Thoracic aorta (tissue), 2 donors: ENCODE measurements at regions not wholly inside any gene's neighbourhood (a gene's known extent, or its start where the extent isn't known, plus 50 kb on each side); places are given as distances from the start of the nearest gene placed in this dataset.
"Not testable (repeated sequence)": the region's sequence is repeated elsewhere in the genome, so short reads cannot be mapped to it uniquely, and the experiment has no call there.

Experiments
- ATAC-seq: fragments of 150-250 bp; one replicate; pipeline ENCODE4 v1.8.0; 2017; ENCODE audit warnings: low read depth; ENCODE audit not compliant: insufficient number of reproducible peaks, low FRiP score
- DNase-seq: peaks from one replicate; pipeline ENCODE4 v3.0.0-alpha.2; 2020; ENCODE audit warnings: low spot score
- H3K27ac ChIP-seq, 2 donors: fragments of 200-600 bp; sonication (generic); 1 replicate in 1 of 2; 2 replicates in 1 of 2; pipeline ENCODE4 v1.5.1; 2016; ENCODE audit warnings: mild to moderate bottlenecking in 2 of 2, moderate library complexity in 2 of 2
- H3K27me3 ChIP-seq: fragments of 200-600 bp; sonication (generic); replicated peaks from 2 replicates; pipeline ENCODE4 v1.6.0; 2016; ENCODE audit warnings: mild to moderate bottlenecking; ENCODE audit not compliant: insufficient read depth
- H3K36me3 ChIP-seq: fragments of 200-600 bp; sonication (generic); one replicate; pipeline ENCODE4 v1.5.1; 2016
- H3K4me1 ChIP-seq, 2 donors: fragments of 200-600 bp; sonication (generic); 1 replicate in 1 of 2; 2 replicates in 1 of 2; pipeline versions ENCODE4 v1.5.1 to v1.6.0; 2016; ENCODE audit warnings: low read depth in 2 of 2, mild to moderate bottlenecking in 1 of 2; ENCODE audit not compliant: control insufficient read depth in 1 of 2
- H3K4me3 ChIP-seq: fragments of 200-600 bp; sonication (generic); 2 replicates; pipeline ENCODE4 v1.5.1; 2016; ENCODE audit warnings: mild to moderate bottlenecking
- H3K9me3 ChIP-seq: fragments of 200-600 bp; sonication (generic); 2 replicates; pipeline ENCODE4 v1.5.1; 2016
- CTCF ChIP-seq: fragments of 200-600 bp; sonication (generic); IDR thresholded peaks from one replicate; pipeline ENCODE4 v1.5.1; 2019; ENCODE audit warnings: antibody characterized with exemption

- H3K27ac ChIP-seq = peak overlapping the region; percentile 32 to 40
These were observed 208.7 kb downstream of the ICOS start for GRCh38 chr2:204145263-204145751.

GRCh38 chr2:204145791-204146190 lies 209.2 kb downstream of the ICOS start:
- peaks cover 0 to 5% of the 10 kb centered on the region in 2 donors for H3K4me1 ChIP-seq
- peak overlapping the region; percentile 32 to 40 for H3K27ac ChIP-seq
- H3K27me3 ChIP-seq = no peaks in the 10 kb centered on the region
- no peak for TF ChIP-seq CTCF
- peak overlapping the region; percentile 72 for H3K4me3 ChIP-seq
- ATAC-seq (no peak), DNase-seq (no peak)
- H3K9me3 ChIP-seq = no peaks in the 10 kb centered on the region
- H3K36me3 ChIP-seq = no peaks in the 10 kb centered on the region

More at GRCh38 chr2:204145263-204145751, 208.7 kb downstream of the ICOS start:
- Histone ChIP-seq H3K36me3 (no peaks in the 10 kb centered on the region), H3K4me3 (peak overlapping the region; percentile 72), H3K27me3 (no peaks in the 10 kb centered on the region), H3K9me3 (no peaks in the 10 kb centered on the region), H3K4me1 (peaks cover 0 to 5% of the 10 kb centered on the region in 2 donors)
- TF ChIP-seq CTCF = peak; percentile 90
- ATAC-seq (no peak), DNase-seq (no peak)

- not testable (repeated sequence) for H3K36me3 ChIP-seq, H3K4me3 ChIP-seq, H3K27me3 ChIP-seq, DNase-seq, H3K9me3 ChIP-seq, H3K27ac ChIP-seq, H3K4me1 ChIP-seq, ATAC-seq
These were observed 210.5 kb downstream of the ICOS start for GRCh38 chr2:204147040-204147439.

GRCh38 chr2:204150721-204151120 lies 214.2 kb downstream of the ICOS start:
- H3K36me3 ChIP-seq = no peaks in the 10 kb centered on the region
- no peaks in the 10 kb centered on the region for H3K9me3 ChIP-seq
- no peak for TF ChIP-seq CTCF
- no peak overlapping the region for H3K27ac ChIP-seq
- no peak overlapping the region for H3K4me3 ChIP-seq
- DNase-seq = no peak
- ATAC-seq = no peak
- no peaks in the 10 kb centered on the region for H3K27me3 ChIP-seq
- peaks cover 0 to 23% of the 10 kb centered on the region in 2 donors for H3K4me1 ChIP-seq

GRCh38 chr2:204152616-204153015 lies 216.1 kb downstream of the ICOS start:
- no peaks in the 10 kb centered on the region for H3K27me3 ChIP-seq
- H3K9me3 ChIP-seq = no peaks in the 10 kb centered on the region
- no peaks in the 10 kb centered on the region for H3K36me3 ChIP-seq
- DNase-seq (no peak), ATAC-seq (peak; percentile 24)
- TF ChIP-seq CTCF = no peak
- peak overlapping the region; percentile 23 to 26 for H3K27ac ChIP-seq
- peaks cover 0 to 18% of the 10 kb centered on the region in 2 donors for H3K4me1 ChIP-seq
- H3K4me3 ChIP-seq = no peak overlapping the region

- no peak overlapping the region for H3K27ac ChIP-seq
- no peak for ATAC-seq
- no peak for TF ChIP-seq CTCF
- no peaks in the 10 kb centered on the region for H3K36me3 ChIP-seq
- H3K4me3 ChIP-seq = no peak overlapping the region
- H3K4me1 ChIP-seq = peaks cover 0 to 18% of the 10 kb centered on the region in 2 donors
- H3K9me3 ChIP-seq = no peaks in the 10 kb centered on the region
- no peaks in the 10 kb centered on the region for H3K27me3 ChIP-seq
- DNase-seq = no peak
These were observed 218.3 kb downstream of the ICOS start for GRCh38 chr2:204154863-204155262.
